ENCODE measurements at regions not wholly inside any gene's neighbourhood (a gene's known extent, or its start where the extent isn't known, plus 50 kb on each side); places are given as distances from the start of the nearest gene placed in this dataset.
A peak's percentile ranks its signal among the peaks of the same experiment; 100 is the strongest.

DNA sequence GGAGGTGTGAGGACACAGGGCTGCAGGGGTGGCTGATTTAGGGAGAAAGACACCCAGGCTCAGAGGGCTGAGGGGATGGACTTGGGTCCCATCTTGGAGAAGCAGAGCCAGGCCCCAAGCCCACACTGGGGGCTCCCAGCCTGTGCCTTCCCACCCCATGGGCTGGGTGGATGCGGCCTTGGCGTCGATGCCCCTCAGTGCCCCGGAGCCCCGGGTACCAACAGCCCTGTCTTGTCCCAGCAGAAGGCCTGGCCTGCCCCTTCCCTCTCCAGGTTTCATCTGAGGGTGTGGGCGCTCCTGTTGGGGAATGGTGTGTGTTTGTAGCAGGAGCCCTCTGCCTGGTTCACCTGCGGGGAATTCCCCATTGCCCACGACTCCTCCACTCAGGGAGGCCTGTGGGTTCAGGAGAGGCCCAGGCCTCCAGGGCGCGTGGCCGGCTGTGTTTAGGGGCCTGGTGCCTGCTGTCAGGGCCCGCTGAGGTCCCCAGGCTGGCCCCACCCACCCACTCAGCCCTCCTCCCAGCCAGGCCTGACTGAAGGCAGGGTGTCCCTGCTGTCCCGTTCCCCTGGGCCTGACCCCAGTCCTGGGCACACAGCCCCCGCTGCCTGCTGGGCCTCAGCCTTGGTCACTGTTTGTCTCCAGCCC, 51.1 kb upstream of the BEGAIN start:
- DNase-seq: no peak

DNA sequence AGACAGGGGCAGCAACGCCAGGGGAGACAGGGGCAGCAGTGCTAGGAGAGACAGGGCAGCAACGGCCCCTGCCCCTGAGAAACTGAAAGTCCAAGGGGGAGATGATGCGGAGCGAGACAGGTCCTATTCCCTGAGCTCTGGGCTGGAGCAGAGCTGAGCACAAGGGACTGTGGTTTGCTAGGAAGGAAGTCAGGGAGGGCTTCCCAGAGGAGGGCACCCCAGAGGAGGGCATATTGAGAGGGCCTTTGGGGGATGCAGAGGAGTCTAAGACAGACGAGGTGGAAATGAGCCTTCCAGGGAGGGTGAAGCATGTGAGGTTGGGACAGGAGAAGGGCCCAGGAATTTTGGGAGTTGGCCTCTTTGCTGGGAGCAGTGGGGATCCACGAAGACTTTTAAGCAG, 52.1 kb upstream of the BEGAIN start:
- DNase-seq: no peak

DNA sequence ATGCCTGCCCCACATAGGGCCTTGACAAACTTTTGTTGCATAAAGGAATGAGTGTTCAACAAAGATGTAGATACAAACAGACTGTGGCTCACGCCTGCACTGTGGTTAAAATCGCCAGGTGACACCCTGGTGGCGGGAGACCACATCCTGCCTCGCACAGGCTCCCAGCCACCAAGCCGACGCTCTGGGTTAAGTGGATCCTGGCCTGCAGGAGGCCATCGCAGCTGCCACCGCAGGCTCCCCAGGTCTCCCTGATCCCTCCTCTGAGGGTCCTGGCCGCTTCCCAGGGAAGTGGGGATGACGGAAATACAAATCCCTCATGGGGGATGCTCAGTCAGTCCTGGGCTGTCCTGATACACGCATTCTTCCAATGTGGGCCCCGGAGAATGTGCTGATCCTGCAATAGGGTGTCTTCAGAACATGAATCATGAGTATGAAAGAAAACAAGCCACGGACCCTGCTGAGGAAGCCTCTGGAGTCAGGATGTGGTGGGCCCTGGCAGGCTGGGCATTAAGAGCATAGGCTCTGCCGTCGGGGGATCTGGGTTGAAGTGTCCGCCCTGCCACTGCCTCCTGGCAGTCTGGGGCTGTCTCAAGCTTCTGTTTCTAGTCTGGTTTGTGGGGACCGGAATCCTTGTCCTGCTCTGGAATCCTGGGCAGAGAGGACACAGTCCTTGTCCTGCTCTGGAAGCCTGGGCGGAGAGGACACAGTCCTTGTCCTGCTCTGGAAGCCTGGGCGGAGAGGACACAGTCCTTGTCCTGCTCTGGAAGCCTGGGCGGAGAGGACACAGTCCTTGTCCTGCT, 53.5 kb upstream of the BEGAIN start:
- DNase-seq: no peak

DNA sequence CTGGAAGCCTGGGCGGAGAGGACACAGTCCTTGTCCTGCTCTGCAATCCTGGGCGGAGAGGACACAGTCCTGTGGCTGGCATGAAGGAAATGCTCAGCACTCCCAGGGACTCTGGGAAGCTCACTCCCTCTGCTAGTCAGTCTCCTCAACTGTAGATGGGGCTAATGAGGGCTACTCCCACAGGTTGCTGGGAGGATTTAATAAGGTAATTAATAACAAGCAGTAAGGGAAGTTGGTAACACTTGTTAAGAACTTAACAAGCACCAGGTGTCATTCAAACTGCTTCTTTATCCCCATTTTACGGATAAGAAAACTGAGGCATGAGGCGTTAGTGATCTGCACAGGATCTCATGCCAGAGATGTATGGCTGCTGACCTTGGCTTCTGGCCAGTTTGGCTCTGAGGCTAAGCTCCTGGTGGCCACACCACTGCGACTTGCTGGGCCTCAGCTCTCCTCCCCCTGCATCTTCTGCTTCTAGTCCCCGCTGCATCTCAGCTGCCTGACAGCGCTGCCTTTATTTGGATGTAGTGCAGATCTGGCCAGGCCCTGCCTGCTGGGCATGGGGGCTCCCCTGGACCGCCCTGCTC, 54.1 kb upstream of the BEGAIN start:
- no peak for DNase-seq

DNA sequence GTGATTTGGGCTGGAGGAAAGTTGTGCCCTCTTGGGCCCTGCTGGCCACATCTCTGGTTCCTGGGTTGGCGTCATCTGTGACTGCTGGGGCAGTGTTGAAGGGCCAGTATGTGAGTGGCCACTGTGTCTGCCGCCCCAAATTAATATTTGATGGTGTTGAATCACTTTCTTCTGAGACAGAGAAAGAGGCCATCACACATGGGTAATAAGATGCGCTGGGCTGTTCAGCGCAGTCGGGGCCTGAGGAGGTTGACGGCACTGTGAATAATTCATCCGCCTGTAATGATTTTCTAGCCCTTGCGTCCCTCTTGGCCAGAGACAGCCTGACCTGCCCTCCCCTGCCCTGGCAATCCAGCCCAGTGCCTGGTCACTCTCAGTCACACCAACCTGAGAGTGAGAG, 56.2 kb upstream of the BEGAIN start:
- peak; percentile 52 for DNase-seq

DNA sequence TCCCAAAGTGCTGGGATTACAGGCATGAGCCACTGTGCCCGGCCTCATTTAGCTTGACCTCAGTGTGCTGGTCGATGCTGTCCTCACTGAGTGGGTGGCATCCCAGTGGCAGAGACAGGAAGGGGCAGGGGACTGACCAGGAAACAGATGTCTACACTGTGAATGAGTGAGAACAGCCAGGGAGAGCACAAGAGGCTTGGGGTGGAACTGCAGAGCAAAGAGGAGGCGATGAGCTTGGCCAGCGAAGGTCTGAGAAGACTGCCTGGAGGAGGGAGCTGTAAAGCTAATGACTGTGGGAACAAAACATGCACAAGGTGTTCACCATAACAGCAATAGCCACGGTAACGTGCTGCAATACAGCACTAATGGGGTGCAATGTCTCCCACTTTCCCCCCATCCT, 57.2 kb upstream of the BEGAIN start:
- DNase-seq: no peak

DNA sequence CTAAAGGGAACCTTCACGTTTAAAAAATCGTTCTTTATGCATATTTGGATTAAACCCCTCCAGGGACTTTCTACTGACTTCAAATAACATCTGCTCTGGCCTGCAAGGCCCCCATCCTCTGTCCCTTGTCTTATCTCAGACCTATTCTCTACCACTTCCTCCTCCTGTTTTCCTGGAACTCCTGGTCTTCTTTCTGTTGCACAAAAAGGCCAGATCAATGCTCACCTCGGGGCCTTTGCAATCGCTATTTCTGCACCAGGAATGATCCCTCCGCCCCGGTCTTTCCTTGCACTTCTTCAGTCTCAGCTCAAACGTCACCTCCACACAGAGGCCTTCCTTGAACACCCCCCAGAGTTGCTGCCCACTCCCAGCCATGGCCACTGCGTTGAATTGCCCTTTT, 57.6 kb upstream of the BEGAIN start:
- no peak for DNase-seq

DNA sequence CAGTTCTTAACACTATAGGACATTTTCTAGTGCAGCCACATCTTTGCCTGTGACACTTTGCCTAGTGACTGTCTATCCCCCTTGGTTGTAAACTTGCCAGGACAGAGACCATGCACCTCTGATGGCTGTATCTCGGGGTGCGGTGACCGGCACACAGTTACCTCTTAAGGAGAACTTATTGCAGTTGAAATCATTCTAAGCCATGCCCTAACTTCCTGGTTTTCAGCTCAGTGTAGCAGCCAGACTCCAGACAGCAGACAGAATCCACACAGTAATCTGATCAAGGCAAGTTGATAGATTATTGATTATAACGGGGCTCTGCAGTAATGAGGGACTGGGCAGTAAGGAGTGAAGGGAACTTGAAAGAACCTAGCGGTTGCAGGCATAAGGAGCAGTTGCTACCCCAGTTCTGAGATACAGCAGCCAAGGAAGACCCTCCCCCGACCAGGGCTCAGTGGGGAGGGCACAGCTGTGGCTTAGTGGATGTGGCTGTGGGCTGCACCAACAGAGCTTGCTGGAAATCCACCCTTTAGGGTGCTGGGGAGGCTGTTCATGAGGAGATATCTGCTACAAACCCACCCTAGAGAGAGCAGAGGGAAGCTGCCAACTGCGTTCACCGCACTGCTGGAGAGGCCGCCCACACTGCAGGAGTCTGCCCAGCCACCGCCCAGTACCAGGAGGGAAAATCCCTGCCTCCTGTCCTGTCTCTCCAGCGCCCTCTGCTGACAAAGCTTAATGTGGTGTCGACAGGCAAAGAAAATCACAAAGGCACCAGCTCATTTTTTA, 58.2 kb upstream of the BEGAIN start:
- DNase-seq: peak; percentile 89

DNA sequence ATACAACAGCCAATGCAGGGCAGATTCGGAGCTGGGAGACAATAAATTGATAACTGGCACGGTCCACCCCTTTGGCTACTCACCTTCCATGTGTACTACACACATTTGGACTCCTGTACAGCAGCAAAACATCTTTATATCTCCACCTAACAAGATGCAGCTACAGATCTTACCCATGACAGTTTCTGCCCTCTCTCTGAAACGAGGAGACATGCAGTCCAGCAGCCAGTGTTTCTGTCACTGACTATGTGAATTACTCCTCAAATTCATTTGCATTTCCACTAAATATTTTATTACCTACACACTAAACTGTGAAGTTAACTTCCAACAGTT, 58.7 kb upstream of the BEGAIN start:
- no peak for DNase-seq

DNA sequence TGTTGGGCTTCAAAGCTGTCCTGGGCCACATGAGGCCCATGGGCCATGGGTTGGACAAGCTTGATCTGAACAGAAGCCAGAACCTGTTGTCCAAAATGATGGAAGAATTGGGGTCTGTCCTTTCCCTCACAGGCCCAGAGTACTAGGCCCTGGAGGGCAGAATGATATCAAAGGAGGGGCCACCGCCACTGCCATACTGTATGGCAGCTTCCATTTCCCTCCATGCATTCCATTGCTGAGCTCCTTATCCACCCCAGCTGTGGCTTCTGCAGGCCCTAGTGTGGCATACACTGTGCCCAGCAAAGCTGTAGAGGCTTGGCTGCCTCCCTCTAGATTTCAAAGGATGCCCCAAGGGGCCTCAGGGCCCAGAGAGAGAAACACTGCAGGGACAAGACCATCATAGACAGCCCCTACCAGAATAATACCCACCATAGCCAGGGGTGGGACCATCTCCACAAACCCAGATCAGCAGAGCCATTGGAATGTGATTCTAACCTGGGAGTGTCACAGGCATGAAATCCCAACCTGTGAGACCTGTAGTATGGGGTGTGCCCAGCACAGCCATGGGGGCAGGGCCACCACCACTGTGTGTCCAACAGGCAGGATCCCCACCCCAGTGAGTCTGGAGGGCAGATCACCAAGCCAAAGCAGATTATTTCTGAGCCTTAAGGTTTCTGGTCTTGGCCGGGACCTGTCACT, 61.4 kb upstream of the BEGAIN start:
- DNase-seq: no peak

DNA sequence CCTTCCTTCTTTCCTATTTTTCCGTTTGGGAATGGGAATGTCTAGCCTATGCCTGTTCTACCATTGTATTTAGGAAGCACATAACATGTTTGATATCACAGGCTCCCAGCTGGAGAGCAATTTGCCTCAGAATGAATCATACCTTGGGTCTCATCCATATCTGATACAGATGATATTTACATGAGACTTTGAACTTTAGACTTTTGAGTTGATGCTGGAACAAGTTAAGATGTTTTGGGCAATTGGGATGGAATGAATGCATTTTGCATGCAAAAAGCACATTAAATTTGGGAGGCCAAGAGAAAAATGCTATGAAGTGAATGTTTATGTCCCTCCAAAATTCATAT, 61.9 kb upstream of the BEGAIN start:
- DNase-seq: no peak

DNA sequence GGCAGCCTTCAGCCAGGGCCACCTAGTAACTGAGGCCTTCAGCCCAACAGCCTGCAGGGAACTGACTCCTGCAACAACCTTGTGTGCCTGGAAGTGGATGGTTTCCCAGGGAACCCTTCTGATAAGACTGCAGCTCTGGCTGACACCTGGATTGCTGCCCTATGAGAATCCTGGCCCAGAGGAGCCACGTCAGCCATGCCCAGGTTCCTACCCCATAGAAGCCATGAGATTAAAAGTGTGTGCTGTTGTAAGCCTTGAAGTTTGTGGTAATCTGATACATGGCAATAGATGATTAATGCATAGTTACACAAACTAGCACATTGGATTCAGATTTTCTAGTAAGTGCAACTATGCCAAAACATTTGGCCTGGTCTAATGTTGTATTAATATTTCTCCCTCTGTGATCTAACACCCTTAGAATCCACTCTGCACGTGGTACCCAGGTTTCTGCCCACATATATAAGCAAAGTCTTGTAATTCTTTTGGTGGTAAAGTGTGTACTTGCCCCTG, 64.8 kb upstream of the BEGAIN start:
- no peak for DNase-seq

DNA sequence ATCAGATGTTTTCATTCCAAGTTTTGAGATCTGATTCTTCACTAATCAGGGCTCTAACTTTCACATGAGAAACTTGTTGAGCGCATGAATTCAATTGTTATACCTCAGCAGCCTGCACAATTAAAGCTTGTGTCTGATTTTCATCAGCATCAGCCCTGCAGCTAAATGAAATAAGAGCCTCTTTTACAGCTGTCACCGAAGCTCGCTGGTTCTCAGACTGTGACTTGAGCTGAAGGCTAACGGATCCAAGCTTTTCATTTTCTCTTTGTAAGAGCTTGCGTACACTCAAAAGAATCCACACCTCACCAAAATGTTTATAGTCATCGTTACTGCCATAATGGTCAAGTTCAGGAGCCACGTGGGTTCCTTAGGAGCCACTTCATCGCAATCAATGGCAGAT, 65.5 kb upstream of the BEGAIN start:
- no peak for DNase-seq

DNA sequence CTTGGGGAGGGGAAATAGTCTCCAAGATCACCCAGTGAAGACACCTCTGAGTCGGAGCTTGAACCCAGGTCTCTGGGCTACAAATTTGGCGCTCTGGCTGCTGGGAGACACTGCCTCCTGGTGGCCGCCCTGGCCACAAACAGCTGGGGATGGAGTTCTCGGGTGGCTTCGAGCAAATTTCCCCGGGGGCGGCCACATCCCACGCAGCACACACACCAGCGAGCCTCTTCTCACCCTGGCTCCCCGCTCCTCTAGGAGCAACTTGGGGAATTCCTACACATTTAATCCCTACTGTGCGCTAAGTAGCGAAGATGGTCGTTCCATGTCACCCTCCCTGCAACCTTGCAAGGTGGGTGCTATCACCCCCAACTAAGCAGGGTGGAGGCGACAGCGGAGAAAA, 66.2 kb upstream of the BEGAIN start:
- no peak for DNase-seq

DNA sequence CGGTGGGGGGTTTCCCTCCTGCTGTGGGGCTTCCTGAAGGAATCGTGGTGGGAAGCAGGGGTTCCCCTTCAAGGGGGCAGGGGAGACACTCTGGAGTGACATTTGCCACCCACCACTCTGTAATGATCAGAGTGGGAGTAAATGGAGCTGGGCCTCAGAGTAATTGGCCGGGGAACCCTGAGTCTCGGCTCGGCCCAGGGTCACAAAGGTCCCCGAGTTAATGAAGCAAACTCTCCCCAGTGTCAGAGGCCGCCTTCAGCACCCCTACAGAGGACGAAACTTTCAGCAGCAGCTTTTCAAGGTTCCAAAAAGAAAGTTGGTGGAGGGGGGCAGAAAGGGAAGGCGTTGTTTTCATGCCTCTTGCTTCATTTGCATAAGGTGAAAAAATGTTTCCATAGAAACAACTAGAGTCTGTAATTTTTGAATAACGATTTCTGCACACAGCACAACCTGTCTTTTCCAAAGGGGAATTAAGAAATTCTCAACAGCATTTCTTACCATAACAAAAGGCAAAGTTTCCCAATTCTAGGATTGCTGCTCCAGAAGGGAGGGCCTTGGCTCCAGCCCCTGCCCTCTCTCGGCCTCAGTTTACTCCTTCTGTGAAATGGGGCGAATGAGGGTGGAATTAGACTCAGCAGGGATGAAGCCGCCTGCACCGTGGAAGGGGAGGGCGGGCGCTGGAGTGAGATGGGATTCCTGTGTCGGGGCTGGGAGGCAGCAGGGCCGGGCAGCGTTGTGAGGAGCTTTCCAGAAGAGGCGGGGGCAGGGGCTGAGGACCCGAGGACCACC, 67.0 kb upstream of the BEGAIN start:
- no peak for DNase-seq

DNA sequence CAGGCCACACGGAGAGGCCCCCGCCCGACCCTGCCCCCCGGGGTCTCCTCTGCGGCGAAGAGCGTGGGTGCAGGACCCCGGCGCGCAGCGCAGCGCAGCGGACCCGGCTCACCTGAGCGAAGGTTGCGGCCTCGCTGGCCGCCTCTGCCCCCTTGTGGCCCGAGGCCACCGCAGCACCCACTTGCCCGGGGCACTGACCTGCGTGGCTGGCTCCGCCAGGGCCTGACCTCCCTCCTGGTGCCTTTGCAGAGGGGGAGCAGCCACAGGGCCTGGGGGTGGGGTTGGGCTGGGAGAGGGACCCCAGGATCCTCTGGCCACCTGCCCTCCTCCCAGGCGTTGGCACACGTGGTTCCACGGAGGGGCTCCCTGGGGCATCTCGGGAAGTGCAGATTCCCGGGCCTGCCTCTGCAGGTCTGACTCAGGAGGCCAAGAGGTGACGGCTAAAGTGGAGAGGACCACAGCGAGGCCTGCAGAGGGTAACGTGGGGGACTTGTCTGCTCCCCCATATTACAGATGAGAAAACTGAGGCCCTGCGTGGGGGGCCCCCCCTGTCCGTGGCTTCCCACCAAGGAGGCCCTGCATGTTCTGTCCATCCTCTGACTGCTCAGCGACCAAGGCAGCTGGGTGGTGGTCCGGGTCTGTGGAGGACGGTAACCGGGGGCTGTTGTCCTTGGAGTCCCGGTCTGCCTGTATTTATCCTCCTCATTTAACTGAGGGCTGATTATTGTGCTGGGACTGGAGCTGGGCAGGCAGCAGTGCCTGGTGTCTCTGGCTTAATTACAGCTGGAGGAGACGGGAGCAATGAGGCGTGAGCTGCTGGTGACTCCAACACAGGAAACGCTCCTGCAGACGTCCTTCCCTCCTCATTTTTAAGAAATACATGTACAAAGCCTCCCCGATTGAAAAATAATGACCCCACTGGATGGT, 67.9 kb upstream of the BEGAIN start:
- DNase-seq: peak; percentile 80

DNA sequence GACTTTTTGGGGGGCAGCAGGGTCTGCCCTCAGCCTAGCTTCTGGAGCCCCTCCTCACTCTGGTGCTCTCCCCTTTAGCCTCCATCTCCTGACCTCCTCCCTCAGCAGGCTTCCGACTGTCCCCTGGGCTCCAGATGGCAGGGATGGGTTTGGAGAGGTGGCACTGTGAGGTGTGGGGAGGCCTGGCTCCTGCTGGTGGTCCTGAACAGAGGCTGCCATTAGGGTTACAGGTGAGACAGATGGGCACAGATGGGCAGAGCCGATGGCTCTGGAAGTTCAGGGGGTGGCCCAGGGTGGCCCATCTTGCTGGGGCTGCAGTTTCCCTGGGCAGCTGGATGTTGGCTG, 68.5 kb upstream of the BEGAIN start:
- no peak for DNase-seq

DNA sequence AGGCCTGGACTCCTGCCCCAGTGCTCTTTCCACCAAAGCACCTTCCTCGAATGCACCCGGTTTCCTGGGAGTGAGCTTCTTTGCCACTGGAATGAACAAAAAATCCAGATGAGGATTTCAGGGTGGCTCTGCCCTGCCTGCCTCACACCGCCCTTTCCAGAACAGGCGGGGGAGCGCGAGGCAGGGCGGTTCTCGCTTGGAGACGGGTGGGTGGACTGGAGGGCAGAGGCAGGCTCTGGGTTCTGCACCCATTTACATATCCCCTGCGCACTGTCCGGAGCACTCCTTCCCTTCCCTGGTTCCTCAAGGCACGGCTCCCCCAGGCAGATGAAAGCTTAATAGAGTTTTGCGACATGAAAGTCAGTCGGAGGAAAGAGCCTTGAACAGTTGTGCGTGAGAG, 69.7 kb upstream of the DLK1 start:
- DNase-seq: no peak

DNA sequence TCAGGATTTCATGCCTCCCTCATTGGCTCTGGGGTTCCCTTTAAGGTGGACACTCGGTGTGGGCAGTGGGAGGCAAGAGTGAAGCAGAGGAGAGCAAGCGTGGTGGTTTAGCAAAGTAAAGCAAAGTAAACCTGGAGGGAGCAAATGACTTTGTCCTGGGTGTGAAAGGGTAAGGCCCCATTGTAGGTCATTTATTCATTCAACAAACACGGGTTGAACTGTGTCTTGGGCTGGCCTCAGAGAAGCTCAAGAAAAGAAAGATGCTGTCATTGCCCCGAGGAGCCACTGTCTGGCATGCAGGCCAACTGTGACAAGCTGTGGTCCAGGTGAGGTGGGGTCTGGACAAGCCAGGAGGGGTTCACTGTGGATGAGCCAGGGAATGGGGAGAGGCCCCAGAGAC, 68.9 kb upstream of the DLK1 start:
- DNase-seq: no peak

DNA sequence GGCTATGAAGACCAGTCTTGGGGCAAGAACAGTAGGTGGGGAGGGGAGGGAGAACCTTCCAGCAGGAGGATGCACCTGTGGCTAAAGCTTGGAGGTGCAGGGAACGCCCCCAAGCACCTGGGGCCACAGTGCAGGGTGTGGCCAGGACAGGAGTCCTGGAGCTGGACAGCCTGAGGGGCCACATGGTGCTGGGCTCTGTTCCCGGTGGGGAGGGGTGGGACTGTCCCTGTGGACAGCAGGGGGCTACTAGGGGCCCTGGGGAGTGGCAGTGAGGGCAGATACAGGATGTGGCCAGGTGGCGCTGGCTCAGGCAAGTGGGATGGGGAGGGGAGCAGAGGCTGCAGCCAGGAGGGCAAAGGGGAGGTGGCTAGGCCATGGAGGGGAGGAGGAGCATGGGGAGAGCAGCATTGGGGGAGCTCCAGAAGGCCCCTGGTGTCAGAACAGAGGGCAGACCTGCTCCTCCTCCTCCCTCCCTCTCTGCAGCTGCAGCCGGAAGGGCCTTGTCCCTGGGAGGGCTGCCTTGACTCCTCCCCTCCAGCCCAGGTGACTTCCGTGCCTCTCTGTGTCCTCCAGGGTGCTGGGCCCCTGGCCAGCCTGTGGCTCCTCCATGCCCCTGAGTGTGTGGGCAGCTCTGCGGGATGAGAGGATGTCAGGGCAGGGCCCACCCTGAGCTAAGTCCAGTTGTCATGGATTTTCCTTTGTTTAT, 68.4 kb upstream of the DLK1 start:
- no peak for DNase-seq
